HG02943 (cell line): ENCODE measurements at regions not wholly inside any gene's neighbourhood (a gene's known extent, or its start where the extent isn't known, plus 50 kb on each side); places are given as distances from the start of the nearest gene placed in this dataset.
"Not testable (repeated sequence)": the region's sequence is repeated elsewhere in the genome, so short reads cannot be mapped to it uniquely, and the experiment has no call there.

Experiments used
- ATAC-seq: cut with Tn5 transposase; IDR thresholded peaks from one replicate; pipeline ENCODE4 v1.9.1; 2021; ENCODE audit warnings: mild to moderate bottlenecking, low read depth, moderate library complexity; ENCODE audit not compliant: unreplicated experiment

- ATAC-seq: no peak
Measured at GRCh38 chr7:12456506-12456905, 52.8 kb upstream of the VWDE start.

- ATAC-seq: peak; percentile 94
Measured at GRCh38 chr7:12458520-12459131, 55.0 kb upstream of the VWDE start.

- ATAC-seq: no peak
Measured at GRCh38 chr7:12467837-12468236, 64.2 kb upstream of the VWDE start.

GRCh38 chr7:12469568-12469967 is 65.9 kb upstream of the VWDE start:
- ATAC-seq: no peak

- no peak for ATAC-seq
Measured at GRCh38 chr7:12470930-12471329, 67.3 kb upstream of the VWDE start.

GRCh38 chr7:12474035-12474434 is 70.4 kb upstream of the VWDE start:
- no peak for ATAC-seq

GRCh38 chr7:12475362-12476063 is 71.8 kb upstream of the VWDE start:
- no peak for ATAC-seq

- ATAC-seq: no peak
Measured at GRCh38 chr7:12477620-12478019, 74.0 kb upstream of the VWDE start.

- ATAC-seq: peak; percentile 96
Measured at GRCh38 chr7:12481722-12482121, 78.1 kb upstream of the VWDE start.

GRCh38 chr7:12485845-12486244 is 82.2 kb upstream of the VWDE start:
- ATAC-seq: no peak

- no peak for ATAC-seq
Measured at GRCh38 chr7:12488341-12488740, 82.2 kb upstream of the SCIN start.

- peak; percentile 83 for ATAC-seq
Measured at GRCh38 chr7:12490107-12490688, 80.3 kb upstream of the SCIN start.

GRCh38 chr7:12490940-12491339 is 79.6 kb upstream of the SCIN start:
- no peak for ATAC-seq

GRCh38 chr7:12491526-12491925 is 79.0 kb upstream of the SCIN start:
- no peak for ATAC-seq

GRCh38 chr7:12493407-12493806 is 77.1 kb upstream of the SCIN start:
- ATAC-seq: no peak

- no peak for ATAC-seq
Measured at GRCh38 chr7:12493863-12494686, 76.4 kb upstream of the SCIN start.

GRCh38 chr7:12494687-12495024 is 75.9 kb upstream of the SCIN start:
- no peak for ATAC-seq

- not testable (repeated sequence) for ATAC-seq
Measured at GRCh38 chr7:12496901-12497674, 73.4 kb upstream of the SCIN start.

- ATAC-seq: peak; percentile 93
Measured at GRCh38 chr7:12504149-12504548, 66.4 kb upstream of the SCIN start.

- ATAC-seq: no peak
Measured at GRCh38 chr7:12508005-12508404, 62.5 kb upstream of the SCIN start.

GRCh38 chr7:12508554-12508953 is 62.0 kb upstream of the SCIN start:
- no peak for ATAC-seq
